ENCODE measurements at regions not wholly inside any gene's neighbourhood (a gene's known extent, or its start where the extent isn't known, plus 50 kb on each side); places are given as distances from the start of the nearest gene placed in this dataset.

GRCh38 chr2:185484602-185485001 is 254.0 kb upstream of the FSIP2 start:
- TF ChIP-seq CTCF (conservative IDR thresholded peaks at IDR 0.05) (no peak), ZFX (IDR thresholded peaks at IDR 0.05) (no peak)

All from C4-2B (cell line).